Osteocyte (in vitro differentiated cells): ENCODE measurements at regions not wholly inside any gene's neighbourhood (a gene's known extent, or its start where the extent isn't known, plus 50 kb on each side); places are given as distances from the start of the nearest gene placed in this dataset.

Experiments
- DNase-seq: peaks from one replicate; pipeline ENCODE4 v3.0.0; 2021; ENCODE audit warnings: mixed read lengths; ENCODE audit not compliant: unreplicated experiment; ENCODE audit errors: extremely low spot score
- H3K27ac Mint-ChIP-seq: one replicate; pipeline ENCODE4 v1.8.0; 2021; ENCODE audit warnings: mild to moderate bottlenecking, mixed read lengths; ENCODE audit not compliant: unreplicated experiment
- H3K27me3 Mint-ChIP-seq: one replicate; pipeline ENCODE4 v1.8.0; 2021; ENCODE audit warnings: mixed read lengths; ENCODE audit not compliant: unreplicated experiment
- H3K36me3 Mint-ChIP-seq: one replicate; pipeline ENCODE4 v1.8.0; 2021; ENCODE audit warnings: mixed read lengths; ENCODE audit not compliant: unreplicated experiment
- H3K4me1 Mint-ChIP-seq: one replicate; pipeline ENCODE4 v1.8.0; 2021; ENCODE audit warnings: mixed read lengths; ENCODE audit not compliant: unreplicated experiment
- H3K4me3 Mint-ChIP-seq: one replicate; pipeline ENCODE4 v1.8.0; 2021; ENCODE audit warnings: mild to moderate bottlenecking, moderate library complexity, mixed read lengths; ENCODE audit not compliant: unreplicated experiment
- H3K9me3 Mint-ChIP-seq: one replicate; pipeline ENCODE4 v1.8.0; 2021; ENCODE audit warnings: mixed read lengths; ENCODE audit not compliant: unreplicated experiment
- CTCF ChIP-seq: fragments of 200-600 bp; sonication (generic); IDR thresholded peaks from 2 replicates; pipeline ENCODE4 v1.5.0; 2021; ENCODE audit warnings: antibody characterized with exemption, mild to moderate bottlenecking, moderate library complexity

- Mint-ChIP-seq H3K36me3 (no peaks in the 10 kb centered on the region), H3K4me1 (no peaks in the 10 kb centered on the region), H3K27ac (no peak overlapping the region), H3K27me3 (no peaks in the 10 kb centered on the region), H3K9me3 (peaks cover 3% of the 10 kb centered on the region), H3K4me3 (no peak overlapping the region)
- DNase-seq: peak; percentile 70
- no peak for TF ChIP-seq CTCF
Observed at GRCh38 chr15:29631076-29632070, 190.9 kb downstream of the TJP1 start.

- peaks cover 3% of the 10 kb centered on the region for H3K9me3 Mint-ChIP-seq
- H3K4me3 Mint-ChIP-seq: no peak overlapping the region
- no peak overlapping the region for H3K27ac Mint-ChIP-seq
- peaks cover 2% of the 10 kb centered on the region for H3K4me1 Mint-ChIP-seq
- H3K36me3 Mint-ChIP-seq: no peaks in the 10 kb centered on the region
- TF ChIP-seq CTCF: no peak
- DNase-seq: no peak
- no peaks in the 10 kb centered on the region for H3K27me3 Mint-ChIP-seq
Observed at GRCh38 chr15:29624271-29624670, 198.0 kb downstream of the TJP1 start.

GRCh38 chr15:29623116-29623639 is 199.1 kb downstream of the TJP1 start:
- H3K27me3 Mint-ChIP-seq: no peaks in the 10 kb centered on the region
- H3K9me3 Mint-ChIP-seq: peaks cover under 1% of the 10 kb centered on the region
- no peak overlapping the region for H3K27ac Mint-ChIP-seq
- DNase-seq: no peak
- H3K4me1 Mint-ChIP-seq: peaks cover 2% of the 10 kb centered on the region
- no peak overlapping the region for H3K4me3 Mint-ChIP-seq
- H3K36me3 Mint-ChIP-seq: no peaks in the 10 kb centered on the region
- TF ChIP-seq CTCF: no peak

- H3K4me3 Mint-ChIP-seq: no peak overlapping the region
- H3K27ac Mint-ChIP-seq: no peak overlapping the region
- H3K36me3 Mint-ChIP-seq: no peaks in the 10 kb centered on the region
- no peak for DNase-seq
- TF ChIP-seq CTCF: no peak
- no peaks in the 10 kb centered on the region for H3K9me3 Mint-ChIP-seq
- peaks cover 2% of the 10 kb centered on the region for H3K4me1 Mint-ChIP-seq
- H3K27me3 Mint-ChIP-seq: no peaks in the 10 kb centered on the region
Observed at GRCh38 chr15:29622637-29623036, 199.6 kb downstream of the TJP1 start.

- no peak overlapping the region for H3K27ac Mint-ChIP-seq
- H3K9me3 Mint-ChIP-seq: no peaks in the 10 kb centered on the region
- H3K27me3 Mint-ChIP-seq: no peaks in the 10 kb centered on the region
- H3K36me3 Mint-ChIP-seq: no peaks in the 10 kb centered on the region
- TF ChIP-seq CTCF: no peak
- no peak overlapping the region for H3K4me3 Mint-ChIP-seq
- DNase-seq: no peak
- peaks cover 2% of the 10 kb centered on the region for H3K4me1 Mint-ChIP-seq
Observed at GRCh38 chr15:29621616-29622015, 200.7 kb downstream of the TJP1 start.
